ENCODE measurements at regions not wholly inside any gene's neighbourhood (a gene's known extent, or its start where the extent isn't known, plus 50 kb on each side); places are given as distances from the start of the nearest gene placed in this dataset.
"Not testable (repeated sequence)": the region's sequence is repeated elsewhere in the genome, so short reads cannot be mapped to it uniquely, and the experiment has no call there.

DNA sequence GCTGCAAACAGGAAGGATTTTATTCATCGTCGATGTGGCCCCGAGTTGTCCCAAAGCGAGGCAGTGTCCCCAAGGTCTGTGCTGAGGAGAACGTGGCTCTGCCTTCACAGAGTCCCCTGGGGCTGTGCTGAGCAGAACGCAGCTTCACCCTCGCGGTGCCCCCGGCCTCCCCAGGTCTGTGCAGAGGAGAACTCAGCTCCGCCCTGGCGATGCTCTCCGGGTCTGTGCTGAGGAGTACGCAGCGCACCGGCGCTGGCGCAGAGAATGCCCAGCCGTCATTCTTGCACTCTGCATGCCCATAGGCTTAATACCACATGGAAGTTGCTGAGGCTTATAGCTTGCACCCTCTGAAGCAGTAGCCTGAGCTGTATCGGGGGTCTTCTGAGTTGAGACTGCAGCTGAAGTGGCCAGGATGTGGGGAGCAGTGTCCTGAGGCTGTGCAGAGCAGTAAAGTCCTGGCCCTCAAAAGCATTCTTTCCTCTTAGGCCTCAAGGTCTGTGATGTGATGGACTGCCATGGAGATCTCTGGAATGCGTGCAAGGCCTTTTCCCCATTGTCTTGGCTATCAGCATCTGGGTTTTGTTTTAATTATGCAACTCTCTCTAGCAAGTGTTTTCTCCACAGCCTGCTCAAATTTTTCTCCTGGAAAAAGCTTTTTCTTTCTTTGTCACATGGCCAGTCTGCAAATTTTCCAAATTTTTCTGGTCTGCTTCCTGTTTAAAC lies 237.5 kb downstream of the ANKRD30B start:
- TF ChIP-seq POLR2A (IDR thresholded peaks at IDR 0.05; ENCODE audit: low read length); GATA1 (IDR thresholded peaks at IDR 0.05; ENCODE audit: low read depth, low read length): not testable (repeated sequence)
